Liver (tissue), 8 donors: ENCODE measurements at regions not wholly inside any gene's neighbourhood (a gene's known extent, or its start where the extent isn't known, plus 50 kb on each side); places are given as distances from the start of the nearest gene placed in this dataset.

Experiments
- DNase-seq: peaks from one replicate; pipeline ENCODE4 v3.0.0-alpha.2; 2017; ENCODE audit warnings: low spot score
- H3K27ac ChIP-seq, 2 donors: one replicate each; pipeline ENCODE4 v1.7.0; 2013; ENCODE audit warnings: inconsistent platforms in 2 of 2, low read length in 2 of 2, control low read depth in 1 of 2, low read depth in 1 of 2, mild to moderate bottlenecking in 1 of 2
- H3K27me3 ChIP-seq, 4 donors: one replicate each; pipeline versions ENCODE4 v1.6.1 to v1.7.0; 2013; ENCODE audit warnings: low read length in 3 of 4, inconsistent platforms in 1 of 4, mild to moderate bottlenecking in 1 of 4, moderate library complexity in 1 of 4; ENCODE audit not compliant: control insufficient read depth in 4 of 4, insufficient read depth in 4 of 4
- H3K36me3 ChIP-seq, 4 donors: one replicate each; pipeline versions ENCODE4 v1.6.1 to v1.7.0; 2013; ENCODE audit warnings: low read length in 3 of 4, mild to moderate bottlenecking in 3 of 4, low read depth in 1 of 4, moderate library complexity in 1 of 4; ENCODE audit not compliant: control insufficient read depth in 4 of 4, insufficient read depth in 3 of 4
- H3K4me1 ChIP-seq, 4 donors: one replicate each; pipeline versions ENCODE4 v1.6.1 to v1.7.0; 2013; ENCODE audit warnings: low read length in 3 of 4, mild to moderate bottlenecking in 3 of 4, moderate library complexity in 1 of 4; ENCODE audit not compliant: control insufficient read depth in 4 of 4, insufficient read depth in 4 of 4
- H3K4me3 ChIP-seq, 3 donors: one replicate each; pipeline versions ENCODE4 v1.6.1 to v1.7.0; 2013; ENCODE audit warnings: low read length in 3 of 3, control low read depth in 1 of 3, low read depth in 1 of 3, mild to moderate bottlenecking in 1 of 3
- H3K9ac ChIP-seq, 2 donors: one replicate each; pipeline ENCODE4 v1.7.0; 2013; ENCODE audit warnings: low read length in 2 of 2, mild to moderate bottlenecking in 2 of 2, moderate library complexity in 2 of 2, control low read depth in 1 of 2, low read depth in 1 of 2
- H3K9me3 ChIP-seq, 4 donors: one replicate each; pipeline versions ENCODE4 v1.6.1 to v1.7.0; 2013; ENCODE audit warnings: low read length in 3 of 4; ENCODE audit not compliant: control insufficient read depth in 4 of 4
- EGR1 ChIP-seq, 2 donors: IDR thresholded peaks; 2 replicates each; pipeline ENCODE4 v1.6.1; 2016 to 2018; ENCODE audit warnings: antibody characterized with exemption in 2 of 2, low read depth in 2 of 2
- FOXA1 ChIP-seq: IDR thresholded peaks from 2 replicates; pipeline ENCODE4 v1.6.1; 2016; ENCODE audit warnings: antibody characterized with exemption
- FOXA2 ChIP-seq: IDR thresholded peaks from 2 replicates; pipeline ENCODE4 v1.6.1; 2016; ENCODE audit warnings: antibody characterized with exemption
- GABPA ChIP-seq, 2 donors: IDR thresholded peaks in 1 of 2; conservative IDR thresholded peaks in 1 of 2; 2 replicates each; pipeline ENCODE4 v1.6.1; 2016; ENCODE audit warnings: antibody characterized with exemption in 2 of 2, mild to moderate bottlenecking in 1 of 2, moderate library complexity in 1 of 2
- HNF4A ChIP-seq, 2 donors: conservative IDR thresholded peaks; 2 replicates each; pipeline ENCODE4 v1.6.1; 2016; ENCODE audit warnings: antibody characterized with exemption in 2 of 2, mild to moderate bottlenecking in 2 of 2
- HNF4G ChIP-seq: IDR thresholded peaks from 2 replicates; pipeline ENCODE4 v1.6.1; 2016; ENCODE audit warnings: antibody characterized with exemption
- JUND ChIP-seq, 2 donors: IDR thresholded peaks; 2 replicates each; pipeline ENCODE4 v1.6.1; 2016; ENCODE audit warnings: antibody characterized with exemption in 2 of 2
- NR2F2 ChIP-seq: IDR thresholded peaks from 2 replicates; pipeline ENCODE4 v1.6.1; 2016; ENCODE audit warnings: antibody characterized with exemption
- RAD21 ChIP-seq, 2 donors: IDR thresholded peaks; 2 replicates each; pipeline ENCODE4 v1.6.1; 2016; ENCODE audit warnings: antibody characterized with exemption in 2 of 2, mild to moderate bottlenecking in 2 of 2
- RXRA ChIP-seq, 2 donors: IDR thresholded peaks; 2 replicates each; pipeline ENCODE4 v1.6.1; 2017 to 2018; ENCODE audit warnings: antibody characterized with exemption in 2 of 2, mild to moderate bottlenecking in 1 of 2
- TAF1 ChIP-seq: conservative IDR thresholded peaks from 2 replicates; pipeline ENCODE4 v1.6.1; 2016; ENCODE audit warnings: antibody characterized with exemption, mild to moderate bottlenecking
- YY1 ChIP-seq: IDR thresholded peaks from 2 replicates; pipeline ENCODE4 v1.6.1; 2016; ENCODE audit warnings: antibody characterized with exemption, mild to moderate bottlenecking
- WGBS: extraction: QIAGEN DNeasy Blood & Tissue Kit; methylation state at CpG from one replicate; pipeline ENCODE4 v1.1.7; 2013; 5-methylcytosine and 5-hydroxymethylcytosine counted together
- TF ChIP-seq, protein P1 (sequence below): IDR thresholded peaks from 2 replicates; pipeline ENCODE4 v1.6.1; 2016; ENCODE audit warnings: antibody characterized with exemption
- TF ChIP-seq, protein P2 (sequence below): IDR thresholded peaks from 2 replicates; pipeline ENCODE4 v1.6.1; 2016; ENCODE audit warnings: antibody characterized with exemption
- TF ChIP-seq, protein P3 (sequence below): IDR thresholded peaks from 2 replicates; pipeline ENCODE4 v1.6.1; 2016; ENCODE audit warnings: antibody characterized with exemption
- TF ChIP-seq, protein P4 (sequence below): fragments of 150-350 bp; IDR thresholded peaks from 2 replicates; pipeline ENCODE4 v1.5.1; 2017; ENCODE audit warnings: improper control_type of control experiment, low read depth, low read length; ENCODE audit not compliant: missing input control
- TF ChIP-seq, protein P5 (sequence below): IDR thresholded peaks from 2 replicates; pipeline ENCODE4 v1.6.1; 2016; ENCODE audit warnings: antibody characterized with exemption, mild to moderate bottlenecking
- donor health status: healthy.
- donor health status: healthy.
- donor health status: healthy.
- donor health status: healthy.
- donor health status: healthy.

DNA sequence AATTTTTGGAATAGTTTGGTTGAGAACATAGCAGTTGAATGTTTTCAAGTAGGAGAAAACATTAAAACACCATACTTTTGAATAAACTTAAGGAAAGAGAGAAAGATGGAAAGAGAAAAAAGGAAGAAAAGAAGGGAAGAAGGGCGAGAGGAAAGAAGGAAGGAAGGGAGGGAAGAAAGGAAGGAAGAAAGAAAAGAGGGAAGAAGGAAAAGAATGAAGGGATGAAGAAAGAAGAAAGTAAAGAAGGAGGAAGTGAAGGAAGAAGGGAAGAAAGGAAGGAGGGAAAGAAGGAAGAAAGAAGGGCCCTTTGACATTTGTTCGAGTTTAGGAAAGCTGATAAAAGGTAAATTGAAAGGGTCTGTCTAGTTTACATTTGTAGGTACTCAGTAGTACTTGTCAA lies 482.7 kb downstream of the SIPA1L2 start:
- WGBS: 76% methylated on average over 2 of the region's 2 CpGs
- no peaks in the 10 kb centered on the region for H3K9me3 ChIP-seq
- DNase-seq: no peak
- H3K4me1 ChIP-seq: no peaks in the 10 kb centered on the region
- H3K27ac ChIP-seq: no peak overlapping the region
- no peaks in the 10 kb centered on the region for H3K27me3 ChIP-seq
- no peak for TF ChIP-seq RXRA (IDR thresholded peaks at IDR 0.05)
- TF ChIP-seq HNF4G: no peak
- TF ChIP-seq, protein P1, sequence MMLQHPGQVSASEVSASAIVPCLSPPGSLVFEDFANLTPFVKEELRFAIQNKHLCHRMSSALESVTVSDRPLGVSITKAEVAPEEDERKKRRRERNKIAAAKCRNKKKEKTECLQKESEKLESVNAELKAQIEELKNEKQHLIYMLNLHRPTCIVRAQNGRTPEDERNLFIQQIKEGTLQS: no peak
- H3K36me3 ChIP-seq: no peaks in the 10 kb centered on the region
- no peak overlapping the region for H3K9ac ChIP-seq
- no peak overlapping the region for H3K4me3 ChIP-seq

DNA sequence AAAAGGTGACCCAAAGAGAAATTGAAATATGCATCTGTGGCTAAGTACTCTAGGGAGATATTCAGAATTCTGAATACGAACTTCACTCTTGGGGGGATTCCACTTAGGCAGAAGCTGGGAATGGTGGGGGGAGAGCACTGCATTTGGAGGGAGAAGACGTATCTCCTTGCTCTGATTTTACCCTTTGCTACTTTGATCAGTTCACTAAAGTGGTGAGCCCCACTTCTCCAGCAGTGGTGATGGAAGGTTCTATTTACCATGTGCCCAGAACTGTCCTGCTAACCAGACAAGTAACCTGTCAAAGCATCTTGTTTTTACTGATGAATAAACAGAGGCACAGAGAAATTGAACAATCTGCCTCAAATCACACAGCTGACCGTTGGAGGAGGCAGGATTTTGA lies 483.4 kb downstream of the SIPA1L2 start:
- TF ChIP-seq, protein P2, sequence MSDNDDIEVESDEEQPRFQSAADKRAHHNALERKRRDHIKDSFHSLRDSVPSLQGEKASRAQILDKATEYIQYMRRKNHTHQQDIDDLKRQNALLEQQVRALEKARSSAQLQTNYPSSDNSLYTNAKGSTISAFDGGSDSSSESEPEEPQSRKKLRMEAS: no peak
- TF ChIP-seq, protein P1: no peak
- TF ChIP-seq JUND (IDR thresholded peaks at IDR 0.05) (no peak), FOXA2 (no peak), EGR1 (IDR thresholded peaks at IDR 0.05; ENCODE audit: low read depth in 2 of 2) (no peak), RAD21 (IDR thresholded peaks at IDR 0.05) (no peak), HNF4A (conservative IDR thresholded peaks at IDR 0.05) (no peak), HNF4G (no peak), YY1 (no peak), RXRA (IDR thresholded peaks at IDR 0.05) (no peak), NR2F2 (no peak), FOXA1 (no peak), GABPA (IDR thresholded peaks at IDR 0.05 in 1 of 2, conservative IDR thresholded peaks at IDR 0.05 in 1 of 2) (no peak), TAF1 (no peak)
- TF ChIP-seq, protein P3, sequence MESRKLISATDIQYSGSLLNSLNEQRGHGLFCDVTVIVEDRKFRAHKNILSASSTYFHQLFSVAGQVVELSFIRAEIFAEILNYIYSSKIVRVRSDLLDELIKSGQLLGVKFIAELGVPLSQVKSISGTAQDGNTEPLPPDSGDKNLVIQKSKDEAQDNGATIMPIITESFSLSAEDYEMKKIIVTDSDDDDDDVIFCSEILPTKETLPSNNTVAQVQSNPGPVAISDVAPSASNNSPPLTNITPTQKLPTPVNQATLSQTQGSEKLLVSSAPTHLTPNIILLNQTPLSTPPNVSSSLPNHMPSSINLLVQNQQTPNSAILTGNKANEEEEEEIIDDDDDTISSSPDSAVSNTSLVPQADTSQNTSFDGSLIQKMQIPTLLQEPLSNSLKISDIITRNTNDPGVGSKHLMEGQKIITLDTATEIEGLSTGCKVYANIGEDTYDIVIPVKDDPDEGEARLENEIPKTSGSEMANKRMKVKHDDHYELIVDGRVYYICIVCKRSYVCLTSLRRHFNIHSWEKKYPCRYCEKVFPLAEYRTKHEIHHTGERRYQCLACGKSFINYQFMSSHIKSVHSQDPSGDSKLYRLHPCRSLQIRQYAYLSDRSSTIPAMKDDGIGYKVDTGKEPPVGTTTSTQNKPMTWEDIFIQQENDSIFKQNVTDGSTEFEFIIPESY: no peak
- TF ChIP-seq, protein P4, sequence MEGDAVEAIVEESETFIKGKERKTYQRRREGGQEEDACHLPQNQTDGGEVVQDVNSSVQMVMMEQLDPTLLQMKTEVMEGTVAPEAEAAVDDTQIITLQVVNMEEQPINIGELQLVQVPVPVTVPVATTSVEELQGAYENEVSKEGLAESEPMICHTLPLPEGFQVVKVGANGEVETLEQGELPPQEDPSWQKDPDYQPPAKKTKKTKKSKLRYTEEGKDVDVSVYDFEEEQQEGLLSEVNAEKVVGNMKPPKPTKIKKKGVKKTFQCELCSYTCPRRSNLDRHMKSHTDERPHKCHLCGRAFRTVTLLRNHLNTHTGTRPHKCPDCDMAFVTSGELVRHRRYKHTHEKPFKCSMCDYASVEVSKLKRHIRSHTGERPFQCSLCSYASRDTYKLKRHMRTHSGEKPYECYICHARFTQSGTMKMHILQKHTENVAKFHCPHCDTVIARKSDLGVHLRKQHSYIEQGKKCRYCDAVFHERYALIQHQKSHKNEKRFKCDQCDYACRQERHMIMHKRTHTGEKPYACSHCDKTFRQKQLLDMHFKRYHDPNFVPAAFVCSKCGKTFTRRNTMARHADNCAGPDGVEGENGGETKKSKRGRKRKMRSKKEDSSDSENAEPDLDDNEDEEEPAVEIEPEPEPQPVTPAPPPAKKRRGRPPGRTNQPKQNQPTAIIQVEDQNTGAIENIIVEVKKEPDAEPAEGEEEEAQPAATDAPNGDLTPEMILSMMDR: no peak
- TF ChIP-seq, protein P5, sequence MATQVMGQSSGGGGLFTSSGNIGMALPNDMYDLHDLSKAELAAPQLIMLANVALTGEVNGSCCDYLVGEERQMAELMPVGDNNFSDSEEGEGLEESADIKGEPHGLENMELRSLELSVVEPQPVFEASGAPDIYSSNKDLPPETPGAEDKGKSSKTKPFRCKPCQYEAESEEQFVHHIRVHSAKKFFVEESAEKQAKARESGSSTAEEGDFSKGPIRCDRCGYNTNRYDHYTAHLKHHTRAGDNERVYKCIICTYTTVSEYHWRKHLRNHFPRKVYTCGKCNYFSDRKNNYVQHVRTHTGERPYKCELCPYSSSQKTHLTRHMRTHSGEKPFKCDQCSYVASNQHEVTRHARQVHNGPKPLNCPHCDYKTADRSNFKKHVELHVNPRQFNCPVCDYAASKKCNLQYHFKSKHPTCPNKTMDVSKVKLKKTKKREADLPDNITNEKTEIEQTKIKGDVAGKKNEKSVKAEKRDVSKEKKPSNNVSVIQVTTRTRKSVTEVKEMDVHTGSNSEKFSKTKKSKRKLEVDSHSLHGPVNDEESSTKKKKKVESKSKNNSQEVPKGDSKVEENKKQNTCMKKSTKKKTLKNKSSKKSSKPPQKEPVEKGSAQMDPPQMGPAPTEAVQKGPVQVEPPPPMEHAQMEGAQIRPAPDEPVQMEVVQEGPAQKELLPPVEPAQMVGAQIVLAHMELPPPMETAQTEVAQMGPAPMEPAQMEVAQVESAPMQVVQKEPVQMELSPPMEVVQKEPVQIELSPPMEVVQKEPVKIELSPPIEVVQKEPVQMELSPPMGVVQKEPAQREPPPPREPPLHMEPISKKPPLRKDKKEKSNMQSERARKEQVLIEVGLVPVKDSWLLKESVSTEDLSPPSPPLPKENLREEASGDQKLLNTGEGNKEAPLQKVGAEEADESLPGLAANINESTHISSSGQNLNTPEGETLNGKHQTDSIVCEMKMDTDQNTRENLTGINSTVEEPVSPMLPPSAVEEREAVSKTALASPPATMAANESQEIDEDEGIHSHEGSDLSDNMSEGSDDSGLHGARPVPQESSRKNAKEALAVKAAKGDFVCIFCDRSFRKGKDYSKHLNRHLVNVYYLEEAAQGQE: no peak
- no peak overlapping the region for H3K27ac ChIP-seq
- DNase-seq: no peak
- no peaks in the 10 kb centered on the region for H3K9me3 ChIP-seq
- no peaks in the 10 kb centered on the region for H3K27me3 ChIP-seq
- no peaks in the 10 kb centered on the region for H3K36me3 ChIP-seq
- no peak overlapping the region for H3K4me3 ChIP-seq
- H3K4me1 ChIP-seq: no peaks in the 10 kb centered on the region
- 71% methylated on average over 3 of the region's 3 CpGs for WGBS
- no peak overlapping the region for H3K9ac ChIP-seq
